ENCODE measurements at regions not wholly inside any gene's neighbourhood (a gene's known extent, or its start where the extent isn't known, plus 50 kb on each side); places are given as distances from the start of the nearest gene placed in this dataset.
A peak's percentile ranks its signal among the peaks of the same experiment; 100 is the strongest.

- no peaks in the 10 kb centered on the region for H3K36me3 ChIP-seq (ENCODE audit: low read depth, missing control alignments)
- 31 to 44% methylated on average over 4 of the region's 4 CpGs for WGBS, 2 donors
- no peaks in the 10 kb centered on the region for H3K27me3 ChIP-seq
- no peak for DNase-seq
- no peaks in the 10 kb centered on the region for H3K9me3 ChIP-seq
- peaks cover 44% of the 10 kb centered on the region for H3K4me1 ChIP-seq
- intact Hi-C loops (cut with DNase I; ENCODE audit: low total_unique reads), result no loop called here
- TF ChIP-seq, protein P1, sequence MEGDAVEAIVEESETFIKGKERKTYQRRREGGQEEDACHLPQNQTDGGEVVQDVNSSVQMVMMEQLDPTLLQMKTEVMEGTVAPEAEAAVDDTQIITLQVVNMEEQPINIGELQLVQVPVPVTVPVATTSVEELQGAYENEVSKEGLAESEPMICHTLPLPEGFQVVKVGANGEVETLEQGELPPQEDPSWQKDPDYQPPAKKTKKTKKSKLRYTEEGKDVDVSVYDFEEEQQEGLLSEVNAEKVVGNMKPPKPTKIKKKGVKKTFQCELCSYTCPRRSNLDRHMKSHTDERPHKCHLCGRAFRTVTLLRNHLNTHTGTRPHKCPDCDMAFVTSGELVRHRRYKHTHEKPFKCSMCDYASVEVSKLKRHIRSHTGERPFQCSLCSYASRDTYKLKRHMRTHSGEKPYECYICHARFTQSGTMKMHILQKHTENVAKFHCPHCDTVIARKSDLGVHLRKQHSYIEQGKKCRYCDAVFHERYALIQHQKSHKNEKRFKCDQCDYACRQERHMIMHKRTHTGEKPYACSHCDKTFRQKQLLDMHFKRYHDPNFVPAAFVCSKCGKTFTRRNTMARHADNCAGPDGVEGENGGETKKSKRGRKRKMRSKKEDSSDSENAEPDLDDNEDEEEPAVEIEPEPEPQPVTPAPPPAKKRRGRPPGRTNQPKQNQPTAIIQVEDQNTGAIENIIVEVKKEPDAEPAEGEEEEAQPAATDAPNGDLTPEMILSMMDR (IDR thresholded peaks at IDR 0.05), result no peak
- TF ChIP-seq POLR2A (IDR thresholded peaks at IDR 0.05), result no peak
- H3K27ac ChIP-seq, result peak overlapping the region in 1 of 2 donors; percentile 74
- no peak overlapping the region for H3K4me3 ChIP-seq
Observed at GRCh38 chr6:134720353-134721059, 229.4 kb downstream of the ALDH8A1 start.

GRCh38 chr6:134719911-134720310 is 230.0 kb downstream of the ALDH8A1 start:
- H3K36me3 ChIP-seq (ENCODE audit: low read depth, missing control alignments), result no peaks in the 10 kb centered on the region
- intact Hi-C loops (cut with DNase I; ENCODE audit: low total_unique reads), result no loop called here
- H3K27ac ChIP-seq, result peak overlapping the region in 1 of 2 donors; percentile 74
- 37 to 51% methylated on average over 2 of the region's 2 CpGs for WGBS, 2 donors
- no peaks in the 10 kb centered on the region for H3K9me3 ChIP-seq
- H3K4me3 ChIP-seq, result no peak overlapping the region
- H3K27me3 ChIP-seq, result no peaks in the 10 kb centered on the region
- peaks cover 41% of the 10 kb centered on the region for H3K4me1 ChIP-seq
- TF ChIP-seq, protein P1 (IDR thresholded peaks at IDR 0.05), result no peak
- no peak for TF ChIP-seq POLR2A (IDR thresholded peaks at IDR 0.05)
- DNase-seq, result no peak

- WGBS, 2 donors, result 65 to 69% methylated on average over 6 of the region's 6 CpGs
- DNase-seq, result no peak
- Histone ChIP-seq H3K36me3 (ENCODE audit: low read depth, missing control alignments) (no peaks in the 10 kb centered on the region), H3K27me3 (no peaks in the 10 kb centered on the region), H3K4me3 (no peak overlapping the region), H3K4me1 (peaks cover 37% of the 10 kb centered on the region), H3K27ac (peak overlapping the region in 1 of 2 donors; percentile 74), H3K9me3 (no peaks in the 10 kb centered on the region)
- TF ChIP-seq, protein P1 (IDR thresholded peaks at IDR 0.05), result no peak
- no peak for TF ChIP-seq POLR2A (IDR thresholded peaks at IDR 0.05)
- intact Hi-C loops (cut with DNase I; ENCODE audit: low total_unique reads), result no loop called here
Observed at GRCh38 chr6:134719286-134719685, 230.6 kb downstream of the ALDH8A1 start.

DNA sequence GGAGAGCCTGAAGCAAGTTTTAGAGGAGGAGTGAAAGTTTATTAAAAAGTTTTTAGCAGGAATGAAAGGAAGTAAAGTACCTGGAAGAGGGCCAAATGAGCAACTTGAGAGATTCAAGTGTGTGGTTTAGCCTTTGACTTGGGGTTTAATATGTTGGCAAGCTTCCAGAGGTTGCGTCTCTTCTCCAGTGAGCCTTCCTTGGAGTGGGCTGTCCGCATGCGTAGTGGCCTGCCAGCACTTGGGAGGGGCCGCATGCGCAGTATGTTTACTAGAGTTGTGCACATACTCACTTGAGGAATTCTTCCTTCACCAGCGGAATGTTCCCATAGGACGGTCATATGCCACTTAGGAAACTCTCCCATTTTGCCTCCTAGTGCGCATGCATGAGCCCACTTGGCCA is 235.2 kb downstream of the ALDH8A1 start:
- Histone ChIP-seq H3K4me3 (no peak overlapping the region), H3K36me3 (ENCODE audit: low read depth, missing control alignments) (no peaks in the 10 kb centered on the region), H3K9me3 (no peaks in the 10 kb centered on the region), H3K27me3 (no peaks in the 10 kb centered on the region), H3K27ac (no peak overlapping the region), H3K4me1 (peaks cover 5% of the 10 kb centered on the region)
- intact Hi-C loops (cut with DNase I; ENCODE audit: low total_unique reads), result no loop called here
- TF ChIP-seq, protein P1 (IDR thresholded peaks at IDR 0.05), result no peak
- TF ChIP-seq POLR2A (IDR thresholded peaks at IDR 0.05), result no peak
- 58 to 72% methylated on average over 8 of the region's 8 CpGs for WGBS, 2 donors
- DNase-seq, result peak; percentile 63

GRCh38 chr6:134714113-134714512 is 235.8 kb downstream of the ALDH8A1 start:
- TF ChIP-seq, protein P1 (IDR thresholded peaks at IDR 0.05), result no peak
- H3K36me3 ChIP-seq (ENCODE audit: low read depth, missing control alignments), result no peaks in the 10 kb centered on the region
- H3K9me3 ChIP-seq, result no peaks in the 10 kb centered on the region
- H3K4me1 ChIP-seq, result no peaks in the 10 kb centered on the region
- intact Hi-C loops (cut with DNase I; ENCODE audit: low total_unique reads), result no loop called here
- no peak overlapping the region for H3K4me3 ChIP-seq
- no peak for DNase-seq
- no peak overlapping the region for H3K27ac ChIP-seq
- 75 to 86% methylated on average over 4 of the region's 4 CpGs for WGBS, 2 donors
- no peaks in the 10 kb centered on the region for H3K27me3 ChIP-seq
